ENCODE measurements at regions not wholly inside any gene's neighbourhood (a gene's known extent, or its start where the extent isn't known, plus 50 kb on each side); places are given as distances from the start of the nearest gene placed in this dataset.

GRCh38 chr7:153440715-153441114 is 611.5 kb upstream of the DPP6 start:
- Histone ChIP-seq H3K9me3 (no peaks in the 10 kb centered on the region), H3K4me3 (no peak overlapping the region), H3K27me3 (no peaks in the 10 kb centered on the region), H3K36me3 (no peaks in the 10 kb centered on the region), H3K4me1 (no peaks in the 10 kb centered on the region), H3K27ac (no peak overlapping the region)
- no peak for TF ChIP-seq POLR2A (IDR thresholded peaks at IDR 0.05)
- no peak for TF ChIP-seq POLR2AphosphoS5 (IDR thresholded peaks at IDR 0.05)
- TF ChIP-seq, protein P1, sequence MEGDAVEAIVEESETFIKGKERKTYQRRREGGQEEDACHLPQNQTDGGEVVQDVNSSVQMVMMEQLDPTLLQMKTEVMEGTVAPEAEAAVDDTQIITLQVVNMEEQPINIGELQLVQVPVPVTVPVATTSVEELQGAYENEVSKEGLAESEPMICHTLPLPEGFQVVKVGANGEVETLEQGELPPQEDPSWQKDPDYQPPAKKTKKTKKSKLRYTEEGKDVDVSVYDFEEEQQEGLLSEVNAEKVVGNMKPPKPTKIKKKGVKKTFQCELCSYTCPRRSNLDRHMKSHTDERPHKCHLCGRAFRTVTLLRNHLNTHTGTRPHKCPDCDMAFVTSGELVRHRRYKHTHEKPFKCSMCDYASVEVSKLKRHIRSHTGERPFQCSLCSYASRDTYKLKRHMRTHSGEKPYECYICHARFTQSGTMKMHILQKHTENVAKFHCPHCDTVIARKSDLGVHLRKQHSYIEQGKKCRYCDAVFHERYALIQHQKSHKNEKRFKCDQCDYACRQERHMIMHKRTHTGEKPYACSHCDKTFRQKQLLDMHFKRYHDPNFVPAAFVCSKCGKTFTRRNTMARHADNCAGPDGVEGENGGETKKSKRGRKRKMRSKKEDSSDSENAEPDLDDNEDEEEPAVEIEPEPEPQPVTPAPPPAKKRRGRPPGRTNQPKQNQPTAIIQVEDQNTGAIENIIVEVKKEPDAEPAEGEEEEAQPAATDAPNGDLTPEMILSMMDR (IDR thresholded peaks at IDR 0.05) = no peak
- no peak for TF ChIP-seq EP300 (IDR thresholded peaks at IDR 0.05)
- DNase-seq (peak in 1 of 2 donors; percentile 50), ATAC-seq (ENCODE audit: low FRiP score in 2 of 2) (no peak)
- 55 to 68% methylated on average over 2 to 5 of the region's 5 CpGs for WGBS, 2 donors

DNA sequence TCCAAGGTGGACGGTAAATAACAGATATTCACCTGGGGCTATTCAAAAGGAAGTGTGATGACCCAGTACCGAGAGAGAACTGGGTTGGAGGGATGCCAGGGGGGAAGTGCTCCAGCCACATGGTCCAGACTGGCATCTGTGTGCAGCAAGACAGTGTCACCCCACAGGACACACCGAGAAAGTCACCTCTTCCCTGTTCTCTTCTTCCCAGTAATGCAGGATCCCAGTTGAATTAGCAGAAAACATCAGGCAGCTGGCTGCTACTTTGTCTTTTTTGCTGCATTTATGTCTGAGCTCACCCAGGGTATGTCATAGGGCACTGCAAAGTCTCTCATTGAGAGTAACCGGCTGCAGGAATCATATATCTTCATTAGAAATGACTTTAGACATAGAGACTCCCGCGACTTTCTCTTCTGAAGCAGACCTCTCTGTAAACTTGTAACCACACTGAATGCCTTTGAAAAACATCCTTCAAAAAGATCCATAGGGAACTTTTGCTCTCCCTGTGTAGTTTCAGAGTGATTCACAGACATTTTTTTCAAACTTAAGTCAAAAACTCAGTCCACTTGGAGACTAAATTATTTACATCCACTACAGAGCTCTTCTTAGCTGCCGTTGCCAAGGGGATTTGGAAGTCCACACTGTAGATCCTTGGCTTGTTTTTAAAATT is 609.0 kb upstream of the DPP6 start:
- Histone ChIP-seq H3K27me3 (no peaks in the 10 kb centered on the region), H3K36me3 (no peaks in the 10 kb centered on the region), H3K4me3 (no peak overlapping the region), H3K4me1 (no peaks in the 10 kb centered on the region), H3K27ac (no peak overlapping the region), H3K9me3 (no peaks in the 10 kb centered on the region)
- 56 to 59% methylated on average over 7 of the region's 7 CpGs for WGBS, 2 donors
- TF ChIP-seq POLR2A (IDR thresholded peaks at IDR 0.05) (no peak), EP300 (IDR thresholded peaks at IDR 0.05) (no peak), POLR2AphosphoS5 (IDR thresholded peaks at IDR 0.05) (no peak)
- TF ChIP-seq, protein P1 (IDR thresholded peaks at IDR 0.05) = no peak
- no peak for DNase-seq
- ATAC-seq (ENCODE audit: low FRiP score in 2 of 2) = no peak

- no peak for ATAC-seq (ENCODE audit: low FRiP score in 2 of 2)
These were observed 607.6 kb upstream of the DPP6 start for GRCh38 chr7:153444641-153445040.

DNA sequence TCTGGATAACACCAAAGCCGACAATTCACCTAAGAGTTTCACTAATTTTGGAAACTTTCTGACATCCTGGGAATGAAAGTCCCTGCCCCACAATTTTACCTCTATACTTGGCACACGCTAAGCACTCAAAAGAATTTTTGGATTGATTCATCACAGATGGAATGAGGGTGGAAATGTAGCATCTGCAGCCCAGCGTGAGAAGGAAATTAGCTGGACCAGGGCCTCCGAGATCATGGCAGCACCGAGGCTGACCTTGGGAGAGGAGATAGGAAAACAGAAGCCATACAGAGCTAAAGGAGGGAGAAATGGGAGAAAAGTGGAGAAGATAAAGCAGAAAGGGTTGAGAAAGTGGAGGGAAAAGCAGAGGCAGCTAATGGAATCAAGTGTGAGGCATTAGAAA is 606.6 kb upstream of the DPP6 start:
- H3K27me3 ChIP-seq = no peaks in the 10 kb centered on the region
- no peak overlapping the region for H3K4me3 ChIP-seq
- no peaks in the 10 kb centered on the region for H3K9me3 ChIP-seq
- TF ChIP-seq EP300 (IDR thresholded peaks at IDR 0.05) = no peak
- no peak for TF ChIP-seq POLR2A (IDR thresholded peaks at IDR 0.05)
- TF ChIP-seq POLR2AphosphoS5 (IDR thresholded peaks at IDR 0.05) = no peak
- TF ChIP-seq, protein P1 (IDR thresholded peaks at IDR 0.05) = no peak
- H3K27ac ChIP-seq = no peak overlapping the region
- no peaks in the 10 kb centered on the region for H3K36me3 ChIP-seq
- H3K4me1 ChIP-seq = no peaks in the 10 kb centered on the region
- WGBS, 2 donors = 93 to 96% methylated on average over 5 of the region's 5 CpGs
- DNase-seq (no peak), ATAC-seq (ENCODE audit: low FRiP score in 2 of 2) (no peak)

More at GRCh38 chr7:153444641-153445040, 607.6 kb upstream of the DPP6 start:
- Histone ChIP-seq H3K27ac (no peak overlapping the region), H3K4me3 (no peak overlapping the region), H3K4me1 (no peaks in the 10 kb centered on the region), H3K27me3 (no peaks in the 10 kb centered on the region), H3K36me3 (no peaks in the 10 kb centered on the region), H3K9me3 (no peaks in the 10 kb centered on the region)
- 81 to 84% methylated on average over 8 of the region's 8 CpGs for WGBS, 2 donors
- DNase-seq = no peak
- TF ChIP-seq EP300 (IDR thresholded peaks at IDR 0.05) (no peak), POLR2A (IDR thresholded peaks at IDR 0.05) (no peak), POLR2AphosphoS5 (IDR thresholded peaks at IDR 0.05) (no peak)
- TF ChIP-seq, protein P1 (IDR thresholded peaks at IDR 0.05) = no peak

DNA sequence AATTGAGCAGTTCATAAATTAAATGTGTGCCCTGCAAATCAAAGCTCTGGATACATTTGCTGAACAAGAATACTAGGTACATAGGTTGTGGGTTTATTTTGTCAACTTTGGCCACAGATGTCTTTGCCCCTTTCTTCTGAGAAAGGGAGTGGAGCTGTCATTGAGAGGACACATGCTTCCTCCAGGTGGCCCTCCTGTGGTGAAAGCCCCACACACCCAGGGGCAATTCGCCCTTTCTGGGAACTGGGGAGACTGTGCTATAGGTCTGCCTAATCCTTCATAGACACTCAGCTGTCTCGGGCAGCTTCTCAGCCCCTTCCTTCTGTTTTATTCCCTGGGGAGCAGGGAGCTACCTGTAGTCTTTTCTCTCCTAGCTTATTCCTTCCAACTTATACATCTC is 605.7 kb upstream of the DPP6 start:
- DNase-seq (no peak), ATAC-seq (ENCODE audit: low FRiP score in 2 of 2) (no peak)
- WGBS, 2 donors = 60 to 77% methylated on average over 2 of the region's 2 CpGs
- Histone ChIP-seq H3K4me3 (no peak overlapping the region), H3K27me3 (no peaks in the 10 kb centered on the region), H3K4me1 (no peaks in the 10 kb centered on the region), H3K27ac (no peak overlapping the region), H3K9me3 (no peaks in the 10 kb centered on the region), H3K36me3 (no peaks in the 10 kb centered on the region)
- TF ChIP-seq POLR2AphosphoS5 (IDR thresholded peaks at IDR 0.05) (no peak), POLR2A (IDR thresholded peaks at IDR 0.05) (no peak), EP300 (IDR thresholded peaks at IDR 0.05) (no peak)
- TF ChIP-seq, protein P1 (IDR thresholded peaks at IDR 0.05) = no peak
